ENCODE measurements at regions not wholly inside any gene's neighbourhood (a gene's known extent, or its start where the extent isn't known, plus 50 kb on each side); places are given as distances from the start of the nearest gene placed in this dataset.

DNA sequence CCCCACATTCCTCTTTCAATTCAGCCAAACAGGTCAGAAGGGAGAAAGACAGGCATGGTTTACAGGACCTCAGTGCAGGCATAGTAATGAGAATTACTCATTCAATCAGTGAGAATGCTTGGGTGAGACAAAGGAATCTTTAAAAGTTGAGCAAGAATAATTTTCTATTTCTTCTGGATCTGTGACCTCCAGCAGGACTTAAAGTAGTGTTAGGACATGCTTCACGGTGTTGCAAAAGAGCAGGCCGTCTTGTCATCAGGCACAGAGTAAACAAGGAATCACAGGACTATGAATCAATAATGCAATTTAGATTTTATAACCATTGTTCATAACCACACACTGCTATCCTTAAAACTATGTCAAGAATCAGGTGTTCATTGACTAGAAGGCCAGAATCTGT lies 130.6 kb upstream of the GLRA2 start:
- no peak overlapping the region for H3K4me3 ChIP-seq
- TF ChIP-seq EZH2 (IDR thresholded peaks at IDR 0.05), result no peak
- TF ChIP-seq EZH2phosphoT487 (IDR thresholded peaks at IDR 0.05), result no peak
- TF ChIP-seq, protein P1, sequence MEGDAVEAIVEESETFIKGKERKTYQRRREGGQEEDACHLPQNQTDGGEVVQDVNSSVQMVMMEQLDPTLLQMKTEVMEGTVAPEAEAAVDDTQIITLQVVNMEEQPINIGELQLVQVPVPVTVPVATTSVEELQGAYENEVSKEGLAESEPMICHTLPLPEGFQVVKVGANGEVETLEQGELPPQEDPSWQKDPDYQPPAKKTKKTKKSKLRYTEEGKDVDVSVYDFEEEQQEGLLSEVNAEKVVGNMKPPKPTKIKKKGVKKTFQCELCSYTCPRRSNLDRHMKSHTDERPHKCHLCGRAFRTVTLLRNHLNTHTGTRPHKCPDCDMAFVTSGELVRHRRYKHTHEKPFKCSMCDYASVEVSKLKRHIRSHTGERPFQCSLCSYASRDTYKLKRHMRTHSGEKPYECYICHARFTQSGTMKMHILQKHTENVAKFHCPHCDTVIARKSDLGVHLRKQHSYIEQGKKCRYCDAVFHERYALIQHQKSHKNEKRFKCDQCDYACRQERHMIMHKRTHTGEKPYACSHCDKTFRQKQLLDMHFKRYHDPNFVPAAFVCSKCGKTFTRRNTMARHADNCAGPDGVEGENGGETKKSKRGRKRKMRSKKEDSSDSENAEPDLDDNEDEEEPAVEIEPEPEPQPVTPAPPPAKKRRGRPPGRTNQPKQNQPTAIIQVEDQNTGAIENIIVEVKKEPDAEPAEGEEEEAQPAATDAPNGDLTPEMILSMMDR (IDR thresholded peaks at IDR 0.05), result no peak
- no peak overlapping the region for H2AFZ ChIP-seq (replicated peaks)
- no peaks in the 10 kb centered on the region for H4K20me1 ChIP-seq (ENCODE audit: low read depth)
- no peaks in the 10 kb centered on the region for H3K27me3 ChIP-seq
- no peaks in the 10 kb centered on the region for H3K79me2 ChIP-seq (ENCODE audit: low read depth)
- Mint-ChIP-seq H3K4me1 (no peaks in the 10 kb centered on the region), H3K27ac (no peak overlapping the region), H3K36me3 (no peaks in the 10 kb centered on the region), H3K4me3 (no peak overlapping the region), H3K9me3 (peaks cover 7% of the 10 kb centered on the region), H3K27me3 (ENCODE audit: insufficient read depth, low read depth) (no peaks in the 10 kb centered on the region)
- no peaks in the 10 kb centered on the region for H3K4me1 ChIP-seq
- H3K36me3 ChIP-seq, result no peaks in the 10 kb centered on the region
- H3K9me3 ChIP-seq (ENCODE audit: low read depth), result peaks cover 10% of the 10 kb centered on the region
- peaks cover 23% of the 10 kb centered on the region for H3F3A ChIP-seq (ENCODE audit: low read depth)
- DNase-seq (ENCODE audit: low spot score), result no peak
- H3K9ac ChIP-seq, result no peak overlapping the region
- no peak overlapping the region for H3K4me2 ChIP-seq
- no peak overlapping the region for H3K27ac ChIP-seq

GRCh38 chrX:14389682-14390081 lies 139.7 kb upstream of the GLRA2 start:
- no peak for DNase-seq (ENCODE audit: low spot score)
- Histone ChIP-seq H3K4me3 (no peak overlapping the region), H3K27me3 (no peaks in the 10 kb centered on the region), H3K79me2 (ENCODE audit: low read depth) (no peaks in the 10 kb centered on the region), H3K4me1 (no peaks in the 10 kb centered on the region), H4K20me1 (ENCODE audit: low read depth) (no peaks in the 10 kb centered on the region), H3K4me2 (no peak overlapping the region), H3F3A (ENCODE audit: low read depth) (no peaks in the 10 kb centered on the region), H3K36me3 (no peaks in the 10 kb centered on the region), H2AFZ (replicated peaks) (no peak overlapping the region), H3K9ac (no peak overlapping the region), H3K9me3 (ENCODE audit: low read depth) (no peaks in the 10 kb centered on the region), H3K27ac (no peak overlapping the region)
- Mint-ChIP-seq H3K4me3 (no peak overlapping the region), H3K27ac (no peak overlapping the region), H3K4me1 (no peaks in the 10 kb centered on the region), H3K9me3 (peaks cover 11% of the 10 kb centered on the region), H3K36me3 (no peaks in the 10 kb centered on the region), H3K27me3 (ENCODE audit: insufficient read depth, low read depth) (no peaks in the 10 kb centered on the region)
- TF ChIP-seq EZH2 (IDR thresholded peaks at IDR 0.05) (no peak), EZH2phosphoT487 (IDR thresholded peaks at IDR 0.05) (no peak)
- TF ChIP-seq, protein P1 (IDR thresholded peaks at IDR 0.05), result no peak

GRCh38 chrX:14386981-14387380 lies 142.4 kb upstream of the GLRA2 start:
- H3K27ac ChIP-seq, result no peak overlapping the region
- H4K20me1 ChIP-seq (ENCODE audit: low read depth), result no peaks in the 10 kb centered on the region
- H3K36me3 ChIP-seq, result no peaks in the 10 kb centered on the region
- Mint-ChIP-seq H3K36me3 (no peaks in the 10 kb centered on the region), H3K27ac (no peak overlapping the region), H3K9me3 (no peaks in the 10 kb centered on the region), H3K27me3 (ENCODE audit: insufficient read depth, low read depth) (no peaks in the 10 kb centered on the region), H3K4me1 (no peaks in the 10 kb centered on the region), H3K4me3 (no peak overlapping the region)
- no peaks in the 10 kb centered on the region for H3F3A ChIP-seq (ENCODE audit: low read depth)
- no peak overlapping the region for H2AFZ ChIP-seq (replicated peaks)
- no peaks in the 10 kb centered on the region for H3K27me3 ChIP-seq
- TF ChIP-seq, protein P1 (IDR thresholded peaks at IDR 0.05), result no peak
- TF ChIP-seq EZH2 (IDR thresholded peaks at IDR 0.05), result no peak
- TF ChIP-seq EZH2phosphoT487 (IDR thresholded peaks at IDR 0.05), result no peak
- H3K79me2 ChIP-seq (ENCODE audit: low read depth), result no peaks in the 10 kb centered on the region
- H3K9ac ChIP-seq, result no peak overlapping the region
- H3K9me3 ChIP-seq (ENCODE audit: low read depth), result peaks cover 3% of the 10 kb centered on the region
- no peak overlapping the region for H3K4me2 ChIP-seq
- no peaks in the 10 kb centered on the region for H3K4me1 ChIP-seq
- no peak overlapping the region for H3K4me3 ChIP-seq
- DNase-seq (ENCODE audit: low spot score), result no peak
